ENCODE measurements at regions not wholly inside any gene's neighbourhood (a gene's known extent, or its start where the extent isn't known, plus 50 kb on each side); places are given as distances from the start of the nearest gene placed in this dataset.

DNA sequence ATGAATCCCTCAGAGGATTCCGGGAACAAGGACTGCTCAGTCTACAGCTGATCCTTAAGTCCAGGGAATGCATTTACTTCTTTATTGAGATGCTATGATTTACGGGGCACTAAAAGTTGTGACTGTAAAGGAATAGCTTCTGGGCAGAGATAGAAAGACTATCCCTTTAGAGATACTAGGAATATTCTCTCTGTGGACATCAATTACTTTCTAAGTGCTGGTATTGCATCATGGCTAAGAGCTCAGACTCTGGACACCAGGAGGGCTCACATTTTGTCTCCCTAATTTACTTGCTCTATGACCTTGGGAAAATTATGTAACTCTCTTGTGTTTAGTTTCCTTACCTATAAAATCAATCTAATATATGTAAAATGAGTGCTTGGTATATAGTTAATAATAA, 131.4 kb downstream of the AKAIN1 start:
- Histone ChIP-seq H3K4me3 (no peak overlapping the region), H3K27me3 (ENCODE audit: low read depth) (no peaks in the 10 kb centered on the region), H3K9me3 (no peaks in the 10 kb centered on the region), H3K36me3 (no peaks in the 10 kb centered on the region), H3K4me1 (no peaks in the 10 kb centered on the region), H3K27ac (no peak overlapping the region)
- no peak for ATAC-seq
- DNase-seq = no peak
- TF ChIP-seq, protein P1, sequence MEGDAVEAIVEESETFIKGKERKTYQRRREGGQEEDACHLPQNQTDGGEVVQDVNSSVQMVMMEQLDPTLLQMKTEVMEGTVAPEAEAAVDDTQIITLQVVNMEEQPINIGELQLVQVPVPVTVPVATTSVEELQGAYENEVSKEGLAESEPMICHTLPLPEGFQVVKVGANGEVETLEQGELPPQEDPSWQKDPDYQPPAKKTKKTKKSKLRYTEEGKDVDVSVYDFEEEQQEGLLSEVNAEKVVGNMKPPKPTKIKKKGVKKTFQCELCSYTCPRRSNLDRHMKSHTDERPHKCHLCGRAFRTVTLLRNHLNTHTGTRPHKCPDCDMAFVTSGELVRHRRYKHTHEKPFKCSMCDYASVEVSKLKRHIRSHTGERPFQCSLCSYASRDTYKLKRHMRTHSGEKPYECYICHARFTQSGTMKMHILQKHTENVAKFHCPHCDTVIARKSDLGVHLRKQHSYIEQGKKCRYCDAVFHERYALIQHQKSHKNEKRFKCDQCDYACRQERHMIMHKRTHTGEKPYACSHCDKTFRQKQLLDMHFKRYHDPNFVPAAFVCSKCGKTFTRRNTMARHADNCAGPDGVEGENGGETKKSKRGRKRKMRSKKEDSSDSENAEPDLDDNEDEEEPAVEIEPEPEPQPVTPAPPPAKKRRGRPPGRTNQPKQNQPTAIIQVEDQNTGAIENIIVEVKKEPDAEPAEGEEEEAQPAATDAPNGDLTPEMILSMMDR (IDR thresholded peaks at IDR 0.05) = no peak
- intact Hi-C loops (cut with DNase I) = no loop called here

DNA sequence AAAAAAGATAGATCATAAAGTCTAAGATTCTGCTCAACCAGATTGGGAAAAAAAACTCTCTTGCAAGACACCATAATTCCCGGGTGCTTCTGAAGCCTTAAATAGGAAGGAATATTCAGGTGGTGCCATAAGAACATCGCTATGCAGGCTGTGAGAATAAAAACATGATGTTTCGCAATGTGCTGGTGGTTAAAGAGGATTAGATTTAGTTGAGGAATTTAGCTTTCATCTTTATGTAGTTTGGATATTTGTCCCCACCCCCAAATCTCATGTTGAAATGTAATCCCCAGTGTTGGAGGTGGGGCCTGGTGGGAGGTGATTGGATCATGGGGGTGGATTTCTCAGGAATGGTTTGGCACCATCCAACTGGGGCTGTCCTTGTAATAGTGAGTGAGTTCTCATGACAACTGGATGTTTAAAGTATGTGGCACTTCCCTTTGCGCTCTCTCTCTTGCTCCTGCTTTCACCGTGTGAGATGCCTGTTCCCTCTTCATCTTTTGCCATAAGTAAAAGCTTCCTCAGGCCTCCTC, 132.2 kb downstream of the AKAIN1 start:
- no peak for ATAC-seq

GRCh38 chr18:5061785-5062184, 135.3 kb downstream of the AKAIN1 start:
- ATAC-seq (no peak), DNase-seq (no peak)
- TF ChIP-seq, protein P1 (IDR thresholded peaks at IDR 0.05) = no peak
- intact Hi-C loops (cut with DNase I) = no loop called here
- no peaks in the 10 kb centered on the region for H3K9me3 ChIP-seq
- no peak overlapping the region for H3K4me3 ChIP-seq
- no peak overlapping the region for H3K27ac ChIP-seq
- H3K4me1 ChIP-seq = peaks cover 7% of the 10 kb centered on the region
- no peaks in the 10 kb centered on the region for H3K27me3 ChIP-seq (ENCODE audit: low read depth)
- no peaks in the 10 kb centered on the region for H3K36me3 ChIP-seq

More for the DNA sequence above, 132.2 kb downstream of the AKAIN1 start:
- Histone ChIP-seq H3K27me3 (ENCODE audit: low read depth) (no peaks in the 10 kb centered on the region), H3K27ac (no peak overlapping the region), H3K9me3 (no peaks in the 10 kb centered on the region), H3K4me1 (no peaks in the 10 kb centered on the region), H3K4me3 (no peak overlapping the region), H3K36me3 (no peaks in the 10 kb centered on the region)
- TF ChIP-seq, protein P1 (IDR thresholded peaks at IDR 0.05) = no peak
- DNase-seq = no peak
- intact Hi-C loops (cut with DNase I) = no loop called here

- no peak overlapping the region for H3K27ac ChIP-seq
- no peaks in the 10 kb centered on the region for H3K9me3 ChIP-seq
- peaks cover 7% of the 10 kb centered on the region for H3K4me1 ChIP-seq
- H3K36me3 ChIP-seq = no peaks in the 10 kb centered on the region
- no peaks in the 10 kb centered on the region for H3K27me3 ChIP-seq (ENCODE audit: low read depth)
- intact Hi-C loops (cut with DNase I) = no loop called here
- ATAC-seq = no peak
- H3K4me3 ChIP-seq = no peak overlapping the region
- no peak for DNase-seq
- TF ChIP-seq, protein P1 (IDR thresholded peaks at IDR 0.05) = no peak
Measured at GRCh38 chr18:5060543-5060942, 136.5 kb downstream of the AKAIN1 start.

GRCh38 chr18:5059696-5060032, 137.4 kb downstream of the AKAIN1 start:
- no peak for ATAC-seq
- H3K27me3 ChIP-seq (ENCODE audit: low read depth) = no peaks in the 10 kb centered on the region
- DNase-seq = no peak
- peaks cover 7% of the 10 kb centered on the region for H3K4me1 ChIP-seq
- no peaks in the 10 kb centered on the region for H3K36me3 ChIP-seq
- intact Hi-C loops (cut with DNase I) = no loop called here
- H3K9me3 ChIP-seq = no peaks in the 10 kb centered on the region
- no peak overlapping the region for H3K4me3 ChIP-seq
- TF ChIP-seq, protein P1 (IDR thresholded peaks at IDR 0.05) = no peak
- no peak overlapping the region for H3K27ac ChIP-seq
